ENCODE measurements at regions not wholly inside any gene's neighbourhood (a gene's known extent, or its start where the extent isn't known, plus 50 kb on each side); places are given as distances from the start of the nearest gene placed in this dataset.
"Not testable (repeated sequence)": the region's sequence is repeated elsewhere in the genome, so short reads cannot be mapped to it uniquely, and the experiment has no call there.

DNA sequence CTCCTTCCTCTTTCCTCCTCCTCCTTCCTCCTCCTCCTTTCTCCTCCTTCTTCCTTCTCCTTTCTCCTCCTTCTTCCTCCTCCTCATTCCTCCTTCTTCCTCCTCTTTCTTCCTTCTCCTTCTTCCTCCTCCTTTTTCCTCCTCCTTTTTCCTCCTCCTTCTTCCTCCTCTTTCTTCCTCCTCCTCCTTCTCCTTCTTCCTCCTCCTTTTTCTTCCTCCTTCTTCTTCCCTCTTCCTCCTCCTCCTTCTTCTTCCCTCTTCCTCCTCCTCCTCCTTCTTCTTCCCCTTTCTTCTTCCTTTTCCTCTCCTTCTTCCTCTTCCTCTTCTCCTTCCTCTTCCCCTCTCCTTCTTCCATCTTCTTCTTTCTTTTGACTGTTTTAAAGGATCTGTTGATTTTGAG, 538.8 kb downstream of the TMEM38B start:
- DNase-seq (ENCODE audit: low read depth): no peak

DNA sequence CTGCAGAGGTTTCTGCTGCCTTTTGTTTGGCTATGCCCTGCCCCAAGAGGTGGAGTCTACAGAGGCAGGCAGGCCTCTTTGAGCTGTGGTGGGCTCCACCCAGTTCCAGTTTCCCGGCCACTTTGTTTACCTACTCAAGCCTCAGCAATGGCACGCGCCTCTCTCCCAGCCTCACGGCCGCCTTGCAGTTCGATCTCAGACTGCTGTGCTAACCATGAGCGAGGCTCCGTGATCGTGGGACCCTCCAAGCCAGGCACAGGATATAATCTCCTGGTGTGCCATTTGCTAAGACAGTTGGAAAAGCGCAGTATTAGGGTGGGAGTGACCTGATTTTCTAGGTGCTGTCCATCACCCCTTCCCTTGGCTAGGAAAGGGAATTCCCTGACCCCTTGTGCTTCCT, 566.6 kb downstream of the TMEM38B start:
- DNase-seq (ENCODE audit: low read depth): not testable (repeated sequence)

DNA sequence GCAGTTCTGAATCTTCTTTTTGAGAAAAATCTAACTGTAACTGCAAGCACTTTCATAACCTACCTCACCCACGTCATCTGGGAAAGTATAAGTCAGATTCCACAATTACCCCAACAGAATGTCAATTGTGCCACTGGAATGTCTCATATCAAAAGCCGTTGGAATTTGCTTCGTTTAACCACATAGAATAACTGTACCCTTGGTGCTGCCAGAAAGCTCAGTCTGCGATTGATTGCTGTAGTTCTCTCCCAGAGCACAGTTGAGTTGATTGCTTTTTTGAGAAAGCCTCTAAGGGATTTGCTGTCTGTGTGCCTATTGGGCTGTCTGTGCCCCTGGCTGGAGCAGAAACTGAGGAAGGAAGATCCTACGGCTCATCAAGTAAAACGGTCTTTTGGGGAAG, 583.6 kb downstream of the TMEM38B start:
- no peak for DNase-seq (ENCODE audit: low read depth)

DNA sequence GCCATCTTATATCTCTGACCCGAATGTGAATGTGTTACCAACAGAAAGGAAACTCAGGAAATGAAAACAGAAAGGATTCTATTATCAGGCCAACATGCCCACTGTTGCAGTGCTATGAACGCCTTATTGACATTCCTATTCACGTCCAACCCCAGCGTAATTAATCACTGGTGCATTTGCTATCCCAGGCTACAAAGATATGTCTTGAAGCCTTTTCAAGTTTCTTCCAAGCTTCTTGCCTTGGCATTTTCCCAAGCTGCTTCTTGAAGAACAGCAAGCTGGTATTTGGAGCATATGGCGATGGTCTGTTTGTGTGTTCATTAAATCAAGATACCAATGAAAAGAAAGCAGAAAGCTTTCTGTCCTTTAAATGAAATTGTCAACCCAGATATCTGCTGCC, 579.2 kb upstream of the ZNF462 start:
- DNase-seq (ENCODE audit: low read depth): no peak

GRCh38 chr9:106284296-106284695, 578.7 kb upstream of the ZNF462 start:
- DNase-seq (ENCODE audit: low read depth): no peak

- no peak for DNase-seq (ENCODE audit: low read depth)
Observed at GRCh38 chr9:106286249-106286648, 576.7 kb upstream of the ZNF462 start.

DNA sequence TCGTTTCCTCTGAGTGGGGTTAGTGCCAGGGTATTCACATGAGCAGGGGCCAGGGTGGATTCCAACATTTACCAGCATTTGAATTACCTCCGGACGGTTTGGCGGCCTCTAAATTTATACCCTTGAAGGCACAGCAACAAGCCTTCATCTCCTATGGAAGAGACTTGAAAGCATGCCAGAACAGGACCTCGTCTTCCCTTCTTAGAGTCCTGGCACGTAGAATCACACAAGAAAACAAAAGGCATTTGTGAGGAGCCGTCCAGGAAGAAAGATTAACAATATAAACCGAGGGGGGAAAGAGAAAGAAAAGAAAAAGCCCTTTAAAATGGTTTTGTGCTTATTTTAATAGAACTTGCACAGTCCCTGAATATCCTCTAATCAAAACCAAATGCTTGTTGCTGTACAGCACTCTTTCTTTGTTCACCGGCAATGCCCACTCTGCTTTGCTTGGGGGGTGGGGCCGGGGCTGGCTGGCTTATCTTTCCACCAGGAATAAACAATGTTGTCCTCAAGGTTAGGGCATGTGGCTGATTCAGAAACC, 575.8 kb upstream of the ZNF462 start:
- no peak for DNase-seq (ENCODE audit: low read depth)

GRCh38 chr9:106287731-106288130, 575.2 kb upstream of the ZNF462 start:
- no peak for DNase-seq (ENCODE audit: low read depth)

GRCh38 chr9:106288689-106289088, 574.3 kb upstream of the ZNF462 start:
- DNase-seq (ENCODE audit: low read depth): no peak

DNA sequence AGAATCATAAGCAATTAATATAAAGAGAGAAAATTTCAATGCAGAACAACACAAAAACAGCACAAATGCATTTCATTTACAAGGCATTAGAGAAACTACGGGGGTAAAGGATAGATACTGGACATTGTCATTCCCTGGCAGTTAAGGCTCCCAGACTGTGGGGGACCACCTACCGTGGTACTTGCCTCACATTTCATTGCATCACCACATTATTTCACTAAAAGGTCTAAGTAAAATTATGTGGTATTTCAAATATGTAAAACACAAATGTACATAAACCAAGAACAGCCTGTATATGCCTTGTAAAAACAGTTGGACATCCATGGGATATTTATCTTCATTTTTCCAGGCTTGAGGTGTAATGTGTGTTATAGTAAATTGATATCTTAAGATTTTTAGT, 571.2 kb upstream of the ZNF462 start:
- DNase-seq (ENCODE audit: low read depth): no peak

DNA sequence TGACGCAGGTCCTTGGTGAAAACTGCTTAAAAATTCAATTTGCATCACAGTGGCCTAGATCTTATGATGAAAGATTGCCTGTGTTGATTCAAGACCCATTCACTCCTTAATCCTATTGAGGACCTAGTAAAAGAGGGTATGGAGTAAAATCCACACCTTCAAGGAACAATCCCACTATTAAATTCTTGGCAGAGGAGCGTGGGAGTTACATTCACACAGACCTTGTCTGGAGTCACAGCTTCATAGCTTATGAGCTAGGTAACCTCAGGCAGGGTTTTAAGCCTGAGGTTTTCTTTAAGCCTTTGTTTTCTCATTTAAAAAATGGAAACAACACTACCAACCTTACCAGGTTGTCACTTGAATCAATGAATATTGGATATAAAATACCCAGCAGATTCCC, 566.5 kb upstream of the ZNF462 start:
- DNase-seq (ENCODE audit: low read depth): no peak

DNA sequence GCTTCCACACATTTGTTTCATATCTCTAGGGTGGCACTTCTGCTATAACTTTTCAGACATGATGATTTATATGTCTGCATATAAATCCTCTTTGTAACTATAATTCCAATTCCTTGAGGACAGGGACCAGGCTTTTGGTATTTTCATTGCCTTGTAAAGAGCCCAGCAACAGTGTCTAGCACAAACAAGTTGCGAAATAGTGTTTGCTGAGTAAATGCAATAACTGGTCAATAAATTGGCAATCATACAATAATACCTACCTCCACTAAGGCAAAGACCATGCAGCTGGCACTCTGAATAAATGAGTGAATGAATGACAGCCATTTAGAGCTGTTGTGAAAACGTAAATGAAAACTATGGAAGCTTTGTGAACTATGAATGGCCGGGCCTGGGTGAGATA, 564.0 kb upstream of the ZNF462 start:
- DNase-seq (ENCODE audit: low read depth): no peak

DNA sequence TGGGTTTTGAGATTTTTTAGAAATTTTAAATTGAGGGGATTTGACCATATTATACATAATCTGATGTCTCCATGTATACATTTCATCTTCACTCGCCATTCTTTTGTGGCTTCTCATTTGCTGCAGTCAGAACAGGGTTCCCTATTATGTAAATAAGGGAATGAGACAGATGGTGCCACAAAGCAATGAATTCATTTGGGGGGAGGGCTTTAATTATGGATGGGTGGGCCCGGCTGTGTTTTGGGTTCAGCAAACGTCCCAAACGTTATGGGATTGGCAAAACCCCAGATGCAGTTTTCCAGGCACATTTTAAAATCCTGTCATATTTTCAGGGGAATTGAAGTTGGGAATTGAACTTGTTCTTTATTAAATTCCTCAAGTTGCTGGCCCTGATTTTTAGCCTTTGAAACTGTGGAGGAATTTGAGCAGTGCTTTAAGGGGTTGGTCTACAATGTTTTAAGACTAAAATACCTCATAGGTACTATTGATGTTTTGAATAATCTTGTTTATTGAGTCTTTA, 558.5 kb upstream of the ZNF462 start:
- DNase-seq (ENCODE audit: low read depth): no peak

DNA sequence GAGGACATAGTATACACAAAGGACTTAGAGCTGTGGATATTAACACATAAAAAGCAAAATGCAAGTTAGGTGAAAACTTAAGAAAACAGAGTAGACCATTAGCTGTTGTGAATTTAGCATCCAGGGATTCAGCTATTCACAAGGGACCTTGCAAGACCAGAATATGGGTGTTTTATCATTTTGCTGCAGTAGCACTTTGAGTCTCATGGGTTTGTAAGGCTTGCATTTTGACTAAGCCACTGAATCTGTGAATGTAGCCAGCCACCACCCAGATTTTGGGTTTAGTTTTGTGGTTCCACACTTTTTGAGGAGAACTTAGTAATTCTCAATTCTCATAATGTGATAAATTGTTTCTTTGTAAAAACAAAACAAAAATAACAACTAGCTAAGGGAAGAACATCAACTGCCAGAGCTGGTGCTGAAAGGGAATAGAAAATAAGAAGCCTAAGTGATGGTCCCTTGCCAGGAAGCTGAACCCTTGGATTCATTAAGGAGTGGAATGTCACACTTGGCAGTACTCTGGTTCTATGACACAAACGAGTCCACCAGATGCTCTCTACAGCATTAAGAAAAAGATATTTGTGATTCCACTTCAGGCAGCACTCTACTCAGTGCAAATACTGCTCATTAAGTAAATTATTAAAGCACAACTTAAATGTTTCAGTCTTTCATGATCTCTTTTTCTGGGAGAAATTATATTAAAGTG, 557.4 kb upstream of the ZNF462 start:
- DNase-seq (ENCODE audit: low read depth): no peak

DNA sequence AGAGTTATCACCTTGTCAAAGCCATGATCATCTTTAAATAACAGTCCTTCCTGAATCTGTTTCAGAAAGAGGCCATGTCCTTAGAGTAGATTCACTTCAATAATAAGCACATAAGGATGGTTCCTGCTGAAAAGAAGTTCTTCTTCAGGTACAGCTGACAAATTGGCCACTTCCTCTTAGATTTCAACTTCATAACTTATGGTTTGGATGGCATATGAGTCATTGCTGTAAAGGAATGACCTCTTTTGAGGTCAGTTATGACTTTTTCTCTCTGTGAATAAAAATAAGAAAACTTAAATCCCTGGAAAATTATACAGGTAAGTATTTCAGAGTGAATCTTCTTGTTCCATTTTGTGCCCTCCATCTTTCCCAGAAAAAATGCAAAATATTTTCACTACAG, 555.3 kb upstream of the ZNF462 start:
- no peak for DNase-seq (ENCODE audit: low read depth)

DNA sequence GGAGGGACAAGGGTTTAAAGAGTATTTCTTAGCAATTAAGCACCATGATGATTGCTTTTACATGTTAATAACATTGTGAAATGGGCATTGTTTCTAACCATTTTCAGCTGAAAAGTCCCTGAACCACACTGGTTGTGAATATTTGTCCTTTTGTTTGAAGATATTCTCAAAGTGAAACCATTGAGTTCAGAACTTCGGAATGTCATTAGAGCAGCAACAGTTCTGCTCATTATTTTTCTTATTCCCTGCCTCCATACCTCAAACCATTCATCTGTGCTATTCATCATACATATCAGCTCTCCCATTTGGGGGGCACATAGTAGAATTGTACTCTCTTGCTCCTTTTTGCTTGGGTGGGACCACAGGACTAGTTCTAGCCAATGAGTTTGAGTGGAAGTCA, 553.0 kb upstream of the ZNF462 start:
- DNase-seq (ENCODE audit: low read depth): no peak

DNA sequence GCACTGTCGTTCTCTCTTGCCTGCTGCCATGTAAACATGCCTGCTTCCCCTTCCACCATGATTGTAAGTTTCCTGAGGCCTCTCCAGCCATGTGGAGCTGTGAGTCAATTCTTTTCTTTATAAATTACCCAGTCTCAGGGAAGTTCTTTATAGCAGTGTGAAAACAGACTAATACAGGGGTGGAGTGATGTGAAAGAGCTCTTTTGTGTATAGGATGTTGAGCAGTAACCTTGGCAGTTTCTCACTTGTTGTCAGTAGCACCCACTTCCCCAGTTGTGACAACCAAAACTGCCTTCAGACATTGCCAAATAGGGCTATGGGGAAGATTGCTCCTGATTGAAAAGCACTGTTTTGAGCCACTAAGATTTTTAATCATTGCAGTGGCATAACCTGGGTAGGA, 552.2 kb upstream of the ZNF462 start:
- no peak for DNase-seq (ENCODE audit: low read depth)

- no peak for DNase-seq (ENCODE audit: low read depth)
Observed at GRCh38 chr9:106312906-106313305, 550.1 kb upstream of the ZNF462 start.

DNA sequence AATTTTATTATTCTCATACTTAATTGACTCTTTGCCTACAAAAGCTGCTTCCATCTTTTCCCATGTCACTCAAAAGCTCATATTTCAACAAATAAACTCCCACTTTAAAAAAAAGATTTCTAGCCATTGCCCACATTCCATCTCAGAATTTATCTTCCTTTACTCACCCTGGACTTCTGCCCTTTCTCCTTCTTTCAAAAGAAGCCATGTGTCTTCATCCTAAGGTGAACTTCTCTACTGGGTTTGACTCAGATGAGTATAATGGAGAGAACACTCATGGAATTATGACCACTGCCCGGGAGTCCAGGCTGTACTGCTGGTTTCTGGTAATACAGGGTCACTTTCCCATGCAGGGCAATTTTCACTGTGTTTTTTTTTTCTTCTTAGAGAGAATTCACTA, 548.5 kb upstream of the ZNF462 start:
- no peak for DNase-seq (ENCODE audit: low read depth)

GRCh38 chr9:106321394-106322180, 541.4 kb upstream of the ZNF462 start:
- DNase-seq (ENCODE audit: low read depth): no peak

DNA sequence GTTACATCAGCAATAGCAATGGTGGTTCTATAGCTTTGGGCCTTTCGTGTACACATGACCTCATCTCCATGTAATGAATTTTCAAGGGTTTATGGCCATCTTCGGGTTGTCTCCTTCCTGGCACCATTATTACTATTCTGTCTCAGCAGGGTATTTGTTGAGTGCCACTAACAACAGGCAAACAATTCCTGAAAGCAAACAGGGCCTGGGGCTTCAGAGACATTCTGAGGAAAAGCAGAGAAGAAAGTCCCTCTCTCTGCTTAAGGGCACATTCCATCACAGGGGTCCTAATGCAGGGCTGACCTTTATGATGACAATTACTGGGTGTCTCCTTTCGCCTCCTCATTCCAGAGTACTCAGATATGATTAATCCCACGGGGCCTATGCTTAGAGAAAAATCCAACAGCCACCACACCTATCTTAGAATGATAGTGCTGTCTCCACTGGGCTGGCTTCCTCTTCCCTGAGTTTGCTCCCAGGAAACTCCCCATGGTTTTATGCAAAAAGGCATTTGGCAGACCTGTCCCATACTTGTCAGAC, 540.2 kb upstream of the ZNF462 start:
- no peak for DNase-seq (ENCODE audit: low read depth)

GRCh38 chr9:106324053-106324585, 538.8 kb upstream of the ZNF462 start:
- no peak for DNase-seq (ENCODE audit: low read depth)

All from stimulated activated CD8-positive, alpha-beta memory T cell treated with anti-CD3 and anti-CD28 coated beads, Interleukin-7, amount 100 ng/mL, for 24 hours (primary cell).